ENCODE measurements at regions not wholly inside any gene's neighbourhood (a gene's known extent, or its start where the extent isn't known, plus 50 kb on each side); places are given as distances from the start of the nearest gene placed in this dataset.
"Not testable (repeated sequence)": the region's sequence is repeated elsewhere in the genome, so short reads cannot be mapped to it uniquely, and the experiment has no call there.

- 93 to 94% methylated on average over 1 of the region's 1 CpG for whole genome bisulfite sequencing, 2 donors
- no peaks in the 10 kb centered on the region for H3K36me3 ChIP-seq
- TF ChIP-seq POLR2A (IDR thresholded peaks at IDR 0.05) = no peak
- TF ChIP-seq, protein P1, sequence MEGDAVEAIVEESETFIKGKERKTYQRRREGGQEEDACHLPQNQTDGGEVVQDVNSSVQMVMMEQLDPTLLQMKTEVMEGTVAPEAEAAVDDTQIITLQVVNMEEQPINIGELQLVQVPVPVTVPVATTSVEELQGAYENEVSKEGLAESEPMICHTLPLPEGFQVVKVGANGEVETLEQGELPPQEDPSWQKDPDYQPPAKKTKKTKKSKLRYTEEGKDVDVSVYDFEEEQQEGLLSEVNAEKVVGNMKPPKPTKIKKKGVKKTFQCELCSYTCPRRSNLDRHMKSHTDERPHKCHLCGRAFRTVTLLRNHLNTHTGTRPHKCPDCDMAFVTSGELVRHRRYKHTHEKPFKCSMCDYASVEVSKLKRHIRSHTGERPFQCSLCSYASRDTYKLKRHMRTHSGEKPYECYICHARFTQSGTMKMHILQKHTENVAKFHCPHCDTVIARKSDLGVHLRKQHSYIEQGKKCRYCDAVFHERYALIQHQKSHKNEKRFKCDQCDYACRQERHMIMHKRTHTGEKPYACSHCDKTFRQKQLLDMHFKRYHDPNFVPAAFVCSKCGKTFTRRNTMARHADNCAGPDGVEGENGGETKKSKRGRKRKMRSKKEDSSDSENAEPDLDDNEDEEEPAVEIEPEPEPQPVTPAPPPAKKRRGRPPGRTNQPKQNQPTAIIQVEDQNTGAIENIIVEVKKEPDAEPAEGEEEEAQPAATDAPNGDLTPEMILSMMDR (IDR thresholded peaks at IDR 0.05) = no peak
- no peak overlapping the region for H3K4me3 ChIP-seq (replicated peaks in 1 of 3)
- no peaks in the 10 kb centered on the region for H3K4me1 ChIP-seq
- no peak for DNase-seq
- H3K27ac ChIP-seq = no peak overlapping the region
- intact Hi-C loops (cut with DNase I) = no loop called here
- H3K27me3 ChIP-seq = no peaks in the 10 kb centered on the region
- no peaks in the 10 kb centered on the region for H3K9me3 ChIP-seq
These were observed 66.0 kb upstream of the ATP2B1 start for GRCh38 chr12:89774645-89775044.

- H3K9me3 ChIP-seq = no peaks in the 10 kb centered on the region
- no peak overlapping the region for H3K4me3 ChIP-seq (replicated peaks in 1 of 3)
- no peak for DNase-seq
- no peaks in the 10 kb centered on the region for H3K4me1 ChIP-seq
- TF ChIP-seq, protein P1 (IDR thresholded peaks at IDR 0.05) = no peak
- TF ChIP-seq POLR2A (IDR thresholded peaks at IDR 0.05) = no peak
- H3K27ac ChIP-seq = no peak overlapping the region
- H3K27me3 ChIP-seq = no peaks in the 10 kb centered on the region
- H3K36me3 ChIP-seq = no peaks in the 10 kb centered on the region
- intact Hi-C loops (cut with DNase I) = no loop called here
These were observed 61.8 kb upstream of the ATP2B1 start for GRCh38 chr12:89770391-89770790.

- 86 to 100% methylated on average over 1 of the region's 1 CpG for WGBS, 2 donors
These were observed 60.8 kb upstream of the ATP2B1 start for GRCh38 chr12:89769483-89769818.

DNA sequence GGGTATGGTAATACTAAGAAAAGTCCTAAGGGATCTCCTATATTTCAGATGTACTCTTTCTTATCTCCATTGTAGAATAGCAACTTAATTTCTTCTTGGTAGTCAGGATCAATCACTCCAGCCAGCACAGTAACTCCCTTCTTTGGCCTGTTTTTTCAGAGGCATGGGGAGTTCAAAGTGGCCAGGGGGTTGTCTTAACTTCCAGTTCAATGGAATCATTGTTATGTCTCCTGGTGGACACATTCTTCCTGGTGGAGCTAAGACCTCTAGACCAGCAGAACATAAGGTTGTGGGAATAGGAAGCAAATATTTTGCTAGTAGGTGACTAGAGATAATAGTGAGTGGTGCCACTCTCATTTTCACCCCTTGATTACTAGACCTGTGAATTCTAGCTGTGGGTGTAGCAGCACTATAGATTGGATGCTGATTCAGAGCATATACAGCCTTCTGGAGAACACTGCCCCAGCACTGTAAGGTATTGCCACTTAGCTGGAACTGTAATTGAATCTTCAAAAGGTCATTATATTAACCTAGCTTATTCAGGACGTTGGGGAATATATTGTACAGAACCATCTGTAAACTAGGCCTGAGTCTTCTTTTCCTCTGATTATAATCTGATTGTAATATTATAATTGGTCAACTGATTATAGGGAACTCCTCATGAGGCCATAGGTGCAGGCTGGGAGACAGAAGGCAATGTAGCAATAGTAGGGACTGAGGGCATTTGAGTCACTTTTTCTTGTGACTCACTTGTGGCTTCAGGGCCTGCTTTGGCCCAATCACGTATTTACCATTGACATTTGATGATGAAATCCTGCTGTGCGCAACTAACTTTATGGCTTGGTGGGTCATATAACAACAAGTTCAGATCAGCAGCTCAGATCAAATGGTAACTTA, 60.2 kb upstream of the ATP2B1 start:
- H3K36me3 ChIP-seq = no peaks in the 10 kb centered on the region
- intact Hi-C loops (cut with DNase I) = no loop called here
- H3K9me3 ChIP-seq = no peaks in the 10 kb centered on the region
- no peak for DNase-seq
- H3K27me3 ChIP-seq = no peaks in the 10 kb centered on the region
- H3K27ac ChIP-seq = no peak overlapping the region
- H3K4me3 ChIP-seq (replicated peaks in 1 of 3) = no peak overlapping the region
- 86 to 88% methylated on average over 3 of the region's 3 CpGs for WGBS, 2 donors
- H3K4me1 ChIP-seq = no peaks in the 10 kb centered on the region
- no peak for TF ChIP-seq POLR2A (IDR thresholded peaks at IDR 0.05)
- TF ChIP-seq, protein P1 (IDR thresholded peaks at IDR 0.05) = no peak

More at GRCh38 chr12:89769483-89769818, 60.8 kb upstream of the ATP2B1 start:
- H3K27me3 ChIP-seq = no peaks in the 10 kb centered on the region
- no peaks in the 10 kb centered on the region for H3K36me3 ChIP-seq
- intact Hi-C loops (cut with DNase I) = no loop called here
- H3K9me3 ChIP-seq = no peaks in the 10 kb centered on the region
- H3K27ac ChIP-seq = no peak overlapping the region
- H3K4me3 ChIP-seq (replicated peaks in 1 of 3) = no peak overlapping the region
- H3K4me1 ChIP-seq = no peaks in the 10 kb centered on the region
- no peak for DNase-seq
- TF ChIP-seq, protein P1 (IDR thresholded peaks at IDR 0.05) = no peak

DNA sequence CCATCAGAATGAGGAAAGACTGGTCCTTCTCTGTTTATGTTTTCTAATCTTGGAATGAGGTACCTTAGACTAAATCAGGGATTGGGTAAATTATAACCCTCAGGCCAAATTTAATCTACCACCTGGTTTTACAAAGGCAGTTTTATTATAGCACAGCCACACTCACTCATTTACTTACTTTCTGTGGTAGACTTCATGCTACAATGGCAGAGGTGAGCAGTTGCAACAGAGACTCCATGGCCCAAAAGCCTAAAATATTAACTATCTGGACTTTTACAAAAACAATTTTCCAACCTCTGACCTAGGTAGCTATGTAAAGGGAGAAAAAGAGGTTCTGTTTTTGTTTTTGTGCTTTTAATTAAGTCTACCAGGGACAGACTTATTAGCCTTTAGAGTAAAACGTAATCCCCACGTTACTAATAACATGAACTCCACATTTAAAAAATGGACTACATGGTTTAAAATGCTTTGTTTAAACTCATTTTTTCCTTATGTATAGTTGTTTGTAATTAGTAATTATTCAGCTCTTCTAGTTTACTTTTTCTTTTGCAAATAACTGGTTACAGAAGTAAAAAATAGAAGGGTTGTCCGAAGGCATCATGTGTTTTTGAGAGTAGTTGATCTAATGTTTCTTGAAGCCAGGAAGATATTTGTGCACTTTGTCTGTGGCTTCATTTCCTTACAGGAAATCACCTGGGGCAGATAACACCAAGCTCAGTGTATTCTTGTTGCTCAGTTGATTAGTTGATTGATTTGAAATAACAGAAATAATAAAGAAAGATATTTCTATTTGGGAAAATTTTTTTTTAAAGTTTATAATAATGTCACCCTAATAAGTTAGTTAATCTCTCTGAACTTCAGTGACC, 57.6 kb upstream of the ATP2B1 start:
- DNase-seq = no peak
- no peak overlapping the region for H3K4me3 ChIP-seq (replicated peaks in 1 of 3)
- H3K27ac ChIP-seq = no peak overlapping the region
- H3K9me3 ChIP-seq = no peaks in the 10 kb centered on the region
- 87 to 88% methylated on average over 3 of the region's 3 CpGs for WGBS, 2 donors
- TF ChIP-seq, protein P1 (IDR thresholded peaks at IDR 0.05) = no peak
- TF ChIP-seq POLR2A (IDR thresholded peaks at IDR 0.05) = no peak
- no peaks in the 10 kb centered on the region for H3K4me1 ChIP-seq
- H3K36me3 ChIP-seq = no peaks in the 10 kb centered on the region
- H3K27me3 ChIP-seq = no peaks in the 10 kb centered on the region
- intact Hi-C loops (cut with DNase I) = no loop called here

DNA sequence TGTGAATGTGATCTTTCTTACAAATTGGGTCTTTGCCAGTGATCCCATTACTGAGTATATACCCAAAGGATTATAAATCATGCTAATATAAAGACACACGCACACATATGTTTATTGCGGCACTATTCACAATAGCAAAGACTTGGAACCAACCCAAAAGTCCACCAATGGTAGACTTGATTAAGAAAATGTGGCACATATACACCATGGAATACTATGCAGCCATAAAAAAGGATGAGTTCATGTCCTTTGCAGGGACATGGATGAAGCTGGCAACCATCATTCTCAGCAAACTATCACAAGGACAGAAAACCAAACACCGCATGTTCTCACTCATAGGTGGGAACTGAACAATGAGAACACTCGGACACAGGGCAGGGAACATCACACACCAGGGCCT, 55.5 kb upstream of the ATP2B1 start:
- H3K27me3 ChIP-seq; intact Hi-C loops (cut with DNase I); H3K27ac ChIP-seq; H3K9me3 ChIP-seq; H3K4me1 ChIP-seq; DNase-seq; H3K36me3 ChIP-seq; H3K4me3 ChIP-seq (replicated peaks in 1 of 3): not testable (repeated sequence)
- WGBS, 2 donors = 97 to 98% methylated on average over 4 of the region's 4 CpGs

Data from thyroid gland (tissue), 4 donors.